Astrocyte (in vitro differentiated cells and primary cell): ENCODE measurements at regions not wholly inside any gene's neighbourhood (a gene's known extent, or its start where the extent isn't known, plus 50 kb on each side); places are given as distances from the start of the nearest gene placed in this dataset.

Source experiments
- DNase-seq: peaks from one replicate; pipeline ENCODE4 v3.0.0-alpha.2; 2010; ENCODE audit warnings: low read depth
- FAIRE-seq: peaks from 2 replicates; lab custom pipeline; 2011; peaks lifted over from hg19 to GRCh38; lab: Jason Lieb, UNC
- H2AFZ ChIP-seq: 2 replicates; pipeline ENCODE4 v1.6.0; 2012; ENCODE audit warnings: low read depth, low read length, inconsistent platforms
- H3K27ac ChIP-seq: 2 replicates; pipeline ENCODE4 v1.5.1; 2011; ENCODE audit warnings: low read depth, low read length, inconsistent platforms
- H3K27me3 ChIP-seq: 2 replicates; pipeline ENCODE4 v1.6.0; 2011; ENCODE audit warnings: low read length, inconsistent platforms; ENCODE audit not compliant: insufficient read depth
- H3K36me3 ChIP-seq: 2 replicates; pipeline ENCODE4 v1.5.1; 2011; ENCODE audit warnings: low read length, inconsistent platforms; ENCODE audit not compliant: insufficient read depth
- H3K4me1 ChIP-seq: 2 replicates; pipeline ENCODE4 v1.5.1; 2011; ENCODE audit warnings: low read length, inconsistent platforms; ENCODE audit not compliant: insufficient read depth
- H3K4me2 ChIP-seq: 2 replicates; pipeline ENCODE4 v1.6.0; 2012; ENCODE audit warnings: low read length, inconsistent platforms
- H3K4me3 ChIP-seq: 2 replicates; pipeline ENCODE4 v1.5.1; 2011; ENCODE audit warnings: low read depth, mild to moderate bottlenecking, low read length, inconsistent platforms; ENCODE audit not compliant: insufficient read depth
- H3K79me2 ChIP-seq: 2 replicates; pipeline ENCODE4 v1.6.0; 2012; ENCODE audit warnings: mild to moderate bottlenecking, low read length, inconsistent platforms; ENCODE audit not compliant: insufficient read depth
- H3K9ac ChIP-seq: 2 replicates; pipeline ENCODE4 v1.6.0; 2012; ENCODE audit warnings: mild to moderate bottlenecking, low read length, inconsistent platforms
- H3K9me3 ChIP-seq: 2 replicates; pipeline ENCODE4 v1.5.1; 2012; ENCODE audit warnings: low read depth, mild to moderate bottlenecking, low read length, inconsistent platforms; ENCODE audit not compliant: insufficient read depth
- H4K20me1 ChIP-seq: 2 replicates; pipeline ENCODE4 v1.6.0; 2012; ENCODE audit warnings: low read length, inconsistent platforms; ENCODE audit not compliant: insufficient read depth
- H3K27ac Mint-ChIP-seq: one replicate; pipeline ENCODE4 v1.8.0; 2021; ENCODE audit warnings: mild to moderate bottlenecking, mixed read lengths; ENCODE audit not compliant: unreplicated experiment
- H3K27me3 Mint-ChIP-seq: one replicate; pipeline ENCODE4 v1.8.0; 2021; ENCODE audit warnings: low read depth, mixed read lengths; ENCODE audit not compliant: unreplicated experiment
- H3K36me3 Mint-ChIP-seq: one replicate; pipeline ENCODE4 v1.8.0; 2021; ENCODE audit warnings: low read depth, mixed read lengths; ENCODE audit not compliant: unreplicated experiment
- H3K4me1 Mint-ChIP-seq: one replicate; pipeline ENCODE4 v1.8.0; 2021; ENCODE audit warnings: low read depth, mixed read lengths; ENCODE audit not compliant: unreplicated experiment
- H3K4me3 Mint-ChIP-seq: one replicate; pipeline ENCODE4 v1.8.0; 2021; ENCODE audit warnings: mild to moderate bottlenecking, moderate library complexity, mixed read lengths; ENCODE audit not compliant: unreplicated experiment
- H3K9me3 Mint-ChIP-seq: one replicate; pipeline ENCODE4 v1.8.0; 2021; ENCODE audit warnings: mild to moderate bottlenecking, mixed read lengths; ENCODE audit not compliant: unreplicated experiment
- EZH2 ChIP-seq: IDR thresholded peaks from 2 replicates; pipeline ENCODE4 v1.6.1; 2012; ENCODE audit warnings: mild to moderate bottlenecking, low read length, inconsistent platforms; ENCODE audit not compliant: insufficient read depth
- TF ChIP-seq, protein P1 (sequence below): IDR thresholded peaks from 2 replicates; pipeline ENCODE4 v1.5.1; 2011; ENCODE audit warnings: low read depth, mild to moderate bottlenecking, inconsistent platforms, low read length, moderate library complexity; ENCODE audit not compliant: insufficient read depth

DNA sequence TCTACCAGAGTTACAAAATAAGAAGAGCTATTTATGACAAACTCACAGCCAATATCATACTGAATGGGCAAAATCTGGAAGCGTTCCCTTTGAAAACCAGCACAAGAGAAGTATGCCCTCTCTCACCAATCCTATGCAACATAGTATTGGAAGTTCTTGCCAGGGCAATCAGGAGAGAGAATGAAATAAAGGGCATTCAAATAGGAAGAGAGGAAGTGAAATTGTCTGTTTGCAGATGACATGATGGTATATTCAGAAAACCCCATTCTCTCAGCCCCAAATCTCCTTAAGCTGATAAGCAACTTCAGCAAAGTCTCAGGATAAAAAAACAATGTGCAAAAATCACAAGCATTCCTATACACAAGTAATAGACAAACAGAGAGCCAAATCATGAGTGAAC lies 1169.5 kb downstream of the AMY1C start:
- Mint-ChIP-seq H3K9me3 (peaks cover 4% of the 10 kb centered on the region), H3K4me1 (peaks cover 21% of the 10 kb centered on the region), H3K27me3 (peaks cover 2% of the 10 kb centered on the region), H3K36me3 (no peaks in the 10 kb centered on the region), H3K4me3 (no peak overlapping the region), H3K27ac (no peak overlapping the region)
- no peak overlapping the region for H3K27ac ChIP-seq
- H2AFZ ChIP-seq: no peak overlapping the region
- no peaks in the 10 kb centered on the region for H3K9me3 ChIP-seq
- H3K4me2 ChIP-seq: no peak overlapping the region
- no peaks in the 10 kb centered on the region for H3K27me3 ChIP-seq
- TF ChIP-seq, protein P1, sequence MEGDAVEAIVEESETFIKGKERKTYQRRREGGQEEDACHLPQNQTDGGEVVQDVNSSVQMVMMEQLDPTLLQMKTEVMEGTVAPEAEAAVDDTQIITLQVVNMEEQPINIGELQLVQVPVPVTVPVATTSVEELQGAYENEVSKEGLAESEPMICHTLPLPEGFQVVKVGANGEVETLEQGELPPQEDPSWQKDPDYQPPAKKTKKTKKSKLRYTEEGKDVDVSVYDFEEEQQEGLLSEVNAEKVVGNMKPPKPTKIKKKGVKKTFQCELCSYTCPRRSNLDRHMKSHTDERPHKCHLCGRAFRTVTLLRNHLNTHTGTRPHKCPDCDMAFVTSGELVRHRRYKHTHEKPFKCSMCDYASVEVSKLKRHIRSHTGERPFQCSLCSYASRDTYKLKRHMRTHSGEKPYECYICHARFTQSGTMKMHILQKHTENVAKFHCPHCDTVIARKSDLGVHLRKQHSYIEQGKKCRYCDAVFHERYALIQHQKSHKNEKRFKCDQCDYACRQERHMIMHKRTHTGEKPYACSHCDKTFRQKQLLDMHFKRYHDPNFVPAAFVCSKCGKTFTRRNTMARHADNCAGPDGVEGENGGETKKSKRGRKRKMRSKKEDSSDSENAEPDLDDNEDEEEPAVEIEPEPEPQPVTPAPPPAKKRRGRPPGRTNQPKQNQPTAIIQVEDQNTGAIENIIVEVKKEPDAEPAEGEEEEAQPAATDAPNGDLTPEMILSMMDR: no peak
- TF ChIP-seq EZH2: no peak
- no peak overlapping the region for H3K4me3 ChIP-seq
- H3K4me1 ChIP-seq: no peaks in the 10 kb centered on the region
- no peaks in the 10 kb centered on the region for H3K79me2 ChIP-seq
- no peak for FAIRE-seq
- H4K20me1 ChIP-seq: no peaks in the 10 kb centered on the region
- no peaks in the 10 kb centered on the region for H3K36me3 ChIP-seq
- no peak overlapping the region for H3K9ac ChIP-seq
- no peak for DNase-seq

DNA sequence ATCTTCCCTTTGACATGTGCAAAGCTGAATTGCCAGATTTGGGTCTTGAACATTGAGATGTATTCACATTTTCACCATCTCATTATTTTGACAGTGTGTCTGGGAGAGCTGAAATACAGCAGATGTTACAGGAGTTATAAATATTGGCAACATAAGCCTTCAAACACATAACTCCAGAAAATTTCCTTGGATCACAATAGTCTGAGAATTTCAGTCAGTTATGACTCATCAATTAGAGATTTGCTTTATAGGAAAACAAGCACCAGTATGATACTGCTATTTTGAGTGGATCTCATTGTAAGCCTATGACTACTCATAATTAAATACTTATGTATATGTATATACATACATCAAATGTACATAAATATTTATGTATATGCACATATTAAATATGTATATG lies 1171.8 kb downstream of the AMY1C start:
- no peak overlapping the region for H3K4me3 Mint-ChIP-seq
- no peak overlapping the region for H3K27ac ChIP-seq
- H3K9ac ChIP-seq: no peak overlapping the region
- H4K20me1 ChIP-seq: no peaks in the 10 kb centered on the region
- H3K79me2 ChIP-seq: no peaks in the 10 kb centered on the region
- FAIRE-seq: no peak
- H3K4me1 Mint-ChIP-seq: peaks cover 21% of the 10 kb centered on the region
- TF ChIP-seq, protein P1: no peak
- TF ChIP-seq EZH2: no peak
- H3K4me1 ChIP-seq: no peaks in the 10 kb centered on the region
- no peak overlapping the region for H3K27ac Mint-ChIP-seq
- no peaks in the 10 kb centered on the region for H3K27me3 ChIP-seq
- no peaks in the 10 kb centered on the region for H3K36me3 Mint-ChIP-seq
- H3K4me3 ChIP-seq: no peak overlapping the region
- H3K27me3 Mint-ChIP-seq: peaks cover under 1% of the 10 kb centered on the region
- H3K9me3 Mint-ChIP-seq: peaks cover 4% of the 10 kb centered on the region
- H3K36me3 ChIP-seq: no peaks in the 10 kb centered on the region
- H3K4me2 ChIP-seq: peak overlapping the region; percentile 32
- H2AFZ ChIP-seq: peak overlapping the region; percentile 33
- no peaks in the 10 kb centered on the region for H3K9me3 ChIP-seq
- peak; percentile 16 for DNase-seq

DNA sequence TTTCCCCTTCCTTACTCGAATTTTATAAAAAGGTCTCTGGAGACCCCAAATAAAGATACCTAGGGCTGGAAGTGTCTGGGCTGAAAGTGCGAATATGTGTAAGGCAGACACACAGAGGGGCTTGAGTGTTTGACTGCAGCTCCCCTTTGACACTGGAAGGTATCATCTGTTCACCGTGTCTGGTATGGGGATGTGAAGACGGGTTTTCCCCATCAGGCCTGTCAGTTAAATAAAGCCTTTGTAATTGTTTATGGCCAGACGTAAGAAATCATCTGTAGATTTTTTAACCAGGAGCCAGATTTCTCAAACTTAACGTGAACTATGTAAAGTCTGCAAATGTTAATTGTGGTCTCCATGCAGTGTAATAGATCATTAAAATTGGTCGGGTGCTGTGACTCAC lies 1173.4 kb downstream of the AMY1C start:
- Histone ChIP-seq H3K4me1 (no peaks in the 10 kb centered on the region), H2AFZ (no peak overlapping the region), H3K4me2 (no peak overlapping the region), H3K4me3 (no peak overlapping the region), H4K20me1 (no peaks in the 10 kb centered on the region), H3K36me3 (no peaks in the 10 kb centered on the region), H3K27me3 (no peaks in the 10 kb centered on the region), H3K9me3 (no peaks in the 10 kb centered on the region), H3K79me2 (no peaks in the 10 kb centered on the region), H3K9ac (no peak overlapping the region), H3K27ac (no peak overlapping the region)
- Mint-ChIP-seq H3K27ac (no peak overlapping the region), H3K4me3 (no peak overlapping the region), H3K36me3 (no peaks in the 10 kb centered on the region), H3K27me3 (no peaks in the 10 kb centered on the region), H3K4me1 (peaks cover 21% of the 10 kb centered on the region), H3K9me3 (peaks cover 4% of the 10 kb centered on the region)
- TF ChIP-seq, protein P1: no peak
- TF ChIP-seq EZH2: no peak
- FAIRE-seq (no peak), DNase-seq (no peak)
